ENCODE measurements at regions not wholly inside any gene's neighbourhood (a gene's known extent, or its start where the extent isn't known, plus 50 kb on each side); places are given as distances from the start of the nearest gene placed in this dataset.

DNA sequence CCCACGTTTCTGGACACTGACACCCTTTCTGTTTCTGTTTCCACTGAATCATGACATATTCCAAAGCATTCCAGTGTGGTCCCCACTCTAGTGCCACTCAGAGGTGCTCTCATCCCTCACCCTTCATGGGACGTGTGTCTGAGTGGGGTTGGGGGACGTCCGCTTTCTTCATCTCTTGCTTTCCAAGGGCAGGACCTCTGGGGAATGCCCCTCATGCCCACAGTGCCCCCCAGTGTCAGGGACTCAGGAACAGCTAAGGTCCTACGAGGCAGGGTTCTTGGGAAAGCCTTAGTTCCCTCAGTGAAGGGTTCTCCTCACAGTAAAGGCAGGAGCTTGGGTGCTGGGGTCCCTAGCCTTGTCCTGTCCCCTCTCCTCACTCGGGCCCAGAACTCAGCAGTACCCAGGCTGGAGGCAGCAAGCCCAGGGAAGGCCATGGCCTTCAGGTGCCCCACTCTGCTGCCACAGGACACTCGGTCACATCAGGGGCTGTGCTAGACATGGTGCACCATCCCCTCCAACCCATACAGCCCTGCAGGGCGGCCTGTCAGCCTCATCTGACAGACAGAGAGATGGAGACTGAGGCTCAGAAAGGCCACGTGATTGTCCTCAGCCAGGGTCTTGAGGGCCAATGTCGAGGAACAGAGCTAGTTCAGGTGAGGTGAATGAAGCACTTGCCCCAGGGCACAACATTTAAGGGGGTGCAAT, 261.0 kb downstream of the TLE3 start:
- TF ChIP-seq, protein P1, sequence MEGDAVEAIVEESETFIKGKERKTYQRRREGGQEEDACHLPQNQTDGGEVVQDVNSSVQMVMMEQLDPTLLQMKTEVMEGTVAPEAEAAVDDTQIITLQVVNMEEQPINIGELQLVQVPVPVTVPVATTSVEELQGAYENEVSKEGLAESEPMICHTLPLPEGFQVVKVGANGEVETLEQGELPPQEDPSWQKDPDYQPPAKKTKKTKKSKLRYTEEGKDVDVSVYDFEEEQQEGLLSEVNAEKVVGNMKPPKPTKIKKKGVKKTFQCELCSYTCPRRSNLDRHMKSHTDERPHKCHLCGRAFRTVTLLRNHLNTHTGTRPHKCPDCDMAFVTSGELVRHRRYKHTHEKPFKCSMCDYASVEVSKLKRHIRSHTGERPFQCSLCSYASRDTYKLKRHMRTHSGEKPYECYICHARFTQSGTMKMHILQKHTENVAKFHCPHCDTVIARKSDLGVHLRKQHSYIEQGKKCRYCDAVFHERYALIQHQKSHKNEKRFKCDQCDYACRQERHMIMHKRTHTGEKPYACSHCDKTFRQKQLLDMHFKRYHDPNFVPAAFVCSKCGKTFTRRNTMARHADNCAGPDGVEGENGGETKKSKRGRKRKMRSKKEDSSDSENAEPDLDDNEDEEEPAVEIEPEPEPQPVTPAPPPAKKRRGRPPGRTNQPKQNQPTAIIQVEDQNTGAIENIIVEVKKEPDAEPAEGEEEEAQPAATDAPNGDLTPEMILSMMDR (IDR thresholded peaks at IDR 0.05): no peak
- TF ChIP-seq POLR2AphosphoS5 (IDR thresholded peaks at IDR 0.05) (no peak), POLR2A (IDR thresholded peaks at IDR 0.05) (no peak)

Data from gastroesophageal sphincter (tissue), 3 donors.